Kasumi-1 (cell line): ENCODE measurements at regions not wholly inside any gene's neighbourhood (a gene's known extent, or its start where the extent isn't known, plus 50 kb on each side); places are given as distances from the start of the nearest gene placed in this dataset.

ENCODE experiments used
- DNase-seq, 2 experiments: peaks; one replicate each; lab custom pipeline; 2025; lab: John Stamatoyannopoulos, UW

DNA sequence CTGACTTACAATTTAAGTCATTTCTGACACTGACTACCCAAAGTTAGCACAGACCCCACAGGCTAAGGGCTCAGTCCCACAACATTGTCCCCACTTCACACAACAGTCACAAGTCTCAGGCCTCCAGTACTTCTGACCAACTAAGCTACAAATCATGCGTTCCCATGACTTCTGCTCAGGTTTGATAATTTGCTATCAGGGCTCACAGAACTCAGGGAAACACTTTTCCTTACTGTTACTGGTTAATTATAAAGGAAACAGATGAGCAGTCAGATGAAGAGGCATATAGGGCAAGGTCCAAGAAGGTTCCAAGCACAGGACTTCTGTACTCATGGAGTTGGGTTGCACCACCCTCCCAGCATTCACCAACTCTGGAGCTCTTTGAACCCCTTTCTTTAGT lies 151.2 kb upstream of the TNR start:
- no peak for DNase-seq

DNA sequence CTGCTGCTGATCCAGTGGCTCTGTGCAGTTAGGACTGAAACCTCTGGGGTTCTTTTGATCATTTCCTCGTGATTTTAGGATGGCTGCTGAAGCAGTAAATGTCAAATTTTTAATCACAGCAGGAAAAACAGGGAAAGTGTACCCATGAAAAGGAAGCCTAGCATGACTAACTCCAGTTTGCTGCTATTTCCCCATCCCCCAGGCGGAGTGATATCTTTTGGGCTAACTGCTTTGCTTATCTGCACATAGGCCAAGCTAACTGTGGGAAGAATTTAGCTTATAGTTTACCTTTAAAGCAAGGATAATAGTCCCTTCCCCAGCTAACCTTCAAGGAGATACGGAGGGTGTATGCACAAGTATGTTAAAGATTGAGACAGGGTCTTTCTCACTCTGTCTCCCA lies 149.8 kb upstream of the TNR start:
- DNase-seq = no peak

DNA sequence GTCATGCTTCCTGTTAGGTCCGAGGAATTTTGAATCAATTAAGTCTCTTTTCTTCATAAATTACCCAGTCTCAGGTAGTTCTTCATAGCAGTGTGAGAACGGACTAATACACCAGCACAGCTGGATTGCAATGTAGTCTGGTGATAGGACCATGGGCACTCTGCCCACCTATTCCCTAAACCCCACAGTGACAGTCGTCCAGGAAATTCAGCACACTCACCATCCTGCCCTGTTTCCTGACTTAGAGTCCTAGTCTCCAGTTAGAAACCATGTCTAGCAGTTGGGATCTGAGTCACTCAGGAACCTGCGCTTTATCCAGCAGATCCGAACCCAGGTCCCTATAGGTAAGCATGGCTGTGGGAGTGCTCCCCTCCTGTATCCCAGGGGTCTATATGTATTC lies 149.3 kb upstream of the TNR start:
- no peak for DNase-seq

DNA sequence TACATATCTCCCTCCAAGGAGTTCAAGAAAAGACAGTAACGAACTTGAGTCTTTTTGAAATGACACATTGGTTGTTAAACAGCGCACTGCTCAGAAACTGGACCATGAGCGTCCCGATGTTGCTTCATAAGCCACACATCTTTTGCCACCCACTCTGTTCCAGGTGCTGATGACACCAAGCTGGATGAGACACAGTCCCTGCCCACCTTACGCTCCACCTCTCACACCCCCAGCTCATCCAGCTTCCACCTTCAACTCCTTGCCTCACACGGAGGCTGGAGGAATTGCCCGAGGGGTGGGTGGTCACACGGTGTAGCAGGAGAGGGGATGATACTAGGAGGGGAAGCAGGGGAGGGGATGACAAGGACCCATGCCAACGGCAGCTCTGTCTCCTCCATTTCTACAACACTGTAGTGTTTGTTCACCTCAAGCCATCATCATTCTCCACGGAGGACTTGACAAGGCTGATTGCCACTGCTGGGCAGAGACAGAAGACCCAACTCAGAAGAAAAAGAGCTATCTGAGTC lies 148.5 kb upstream of the TNR start:
- DNase-seq = no peak

DNA sequence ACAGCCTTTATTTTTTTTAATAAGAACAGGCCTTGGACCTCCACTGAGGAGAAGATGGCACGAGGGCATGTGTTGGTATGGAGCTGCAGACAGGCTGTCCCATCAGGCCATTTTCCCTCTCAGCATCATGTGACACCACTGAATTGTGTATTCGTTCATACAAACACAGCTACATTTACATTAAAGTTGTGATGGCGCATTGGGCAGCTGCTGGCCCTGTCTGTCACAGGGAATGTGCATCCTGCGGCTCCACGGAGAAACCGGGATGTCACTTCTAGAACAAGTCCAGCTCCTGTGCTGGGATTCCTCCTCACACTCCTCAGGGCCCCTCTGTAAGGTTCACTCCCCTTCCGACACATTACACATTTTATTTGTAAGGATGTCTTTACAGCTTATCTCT lies 147.6 kb upstream of the TNR start:
- DNase-seq = no peak

DNA sequence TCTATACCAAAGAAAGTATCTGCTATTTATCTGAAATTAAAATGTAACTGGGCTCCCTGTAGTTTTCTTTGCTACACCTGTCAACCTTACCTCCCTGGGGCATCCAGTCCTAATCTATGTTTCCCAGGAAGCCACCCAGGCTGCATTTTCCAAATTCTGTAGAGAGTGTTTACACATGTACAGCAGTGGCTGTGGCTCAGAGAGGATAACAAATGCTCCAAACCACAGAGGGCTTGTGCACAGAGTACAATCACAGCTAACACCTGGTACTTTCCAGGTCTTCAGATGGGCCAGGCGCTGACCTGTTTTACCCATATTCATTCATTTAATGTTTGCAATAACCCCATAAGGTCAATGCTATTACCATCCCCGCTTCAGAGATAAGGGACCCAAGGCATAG lies 146.5 kb upstream of the TNR start:
- no peak for DNase-seq

DNA sequence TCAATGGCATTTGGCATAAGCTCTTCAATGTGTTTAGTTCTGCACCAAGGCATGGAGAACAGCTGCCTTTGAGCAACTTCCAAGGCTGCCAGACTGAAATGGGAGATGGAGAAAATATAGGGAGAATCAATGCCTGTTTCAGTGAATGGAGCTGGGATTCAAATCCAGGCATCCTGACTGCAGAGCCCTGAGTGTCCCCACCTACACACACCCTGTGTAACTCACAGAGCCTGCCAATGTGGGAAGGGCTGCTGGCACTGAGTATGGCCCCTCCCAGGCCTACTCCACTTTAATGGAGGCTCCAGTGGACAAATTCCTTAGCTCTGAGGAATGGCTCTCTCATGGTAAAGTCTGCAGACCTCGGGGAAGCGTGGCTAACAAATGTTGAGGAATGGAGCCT lies 145.6 kb upstream of the TNR start:
- no peak for DNase-seq

DNA sequence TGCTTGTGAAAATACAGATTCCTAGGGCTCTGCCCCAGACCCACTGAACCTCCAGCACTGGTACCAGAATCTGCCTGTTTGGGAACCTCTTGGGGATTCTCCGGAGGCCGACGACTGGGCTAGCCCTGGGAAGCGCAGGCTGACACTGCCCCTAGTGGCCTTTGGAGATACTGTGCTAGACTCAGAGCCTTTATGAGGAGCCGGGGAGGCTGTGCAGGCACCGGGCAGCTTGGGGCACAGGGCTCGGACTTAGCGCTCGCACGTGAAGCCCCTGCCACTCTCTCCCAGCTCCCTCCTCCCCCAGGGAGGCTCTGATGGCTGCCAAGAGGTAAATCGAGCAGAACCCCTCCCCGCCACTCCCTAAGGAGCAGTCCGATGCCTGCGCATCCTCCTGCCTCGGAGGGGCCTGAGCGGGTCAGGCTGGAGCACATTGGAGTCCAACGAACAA lies 144.6 kb upstream of the TNR start:
- DNase-seq = peak; percentile 32 to 36

DNA sequence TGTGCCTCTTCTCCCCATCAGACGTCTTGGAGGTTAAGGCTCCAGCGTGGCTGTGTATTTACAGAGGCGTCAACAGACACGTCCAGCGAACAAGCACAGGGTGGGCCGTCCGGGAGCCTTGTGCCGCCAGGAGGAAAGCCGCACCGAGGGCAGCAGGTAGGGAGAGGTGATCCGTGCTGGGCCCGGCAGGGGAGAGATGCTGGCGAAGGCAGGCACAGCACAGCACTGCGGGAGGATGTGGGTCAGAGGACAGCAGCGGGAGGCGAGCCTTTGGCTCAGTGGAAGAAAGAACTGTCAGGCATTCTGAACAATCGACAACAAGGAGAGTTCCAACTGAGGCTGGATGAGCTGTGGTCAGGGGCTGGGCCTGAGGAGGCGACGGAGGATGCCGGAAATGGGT lies 144.1 kb upstream of the TNR start:
- DNase-seq = no peak

DNA sequence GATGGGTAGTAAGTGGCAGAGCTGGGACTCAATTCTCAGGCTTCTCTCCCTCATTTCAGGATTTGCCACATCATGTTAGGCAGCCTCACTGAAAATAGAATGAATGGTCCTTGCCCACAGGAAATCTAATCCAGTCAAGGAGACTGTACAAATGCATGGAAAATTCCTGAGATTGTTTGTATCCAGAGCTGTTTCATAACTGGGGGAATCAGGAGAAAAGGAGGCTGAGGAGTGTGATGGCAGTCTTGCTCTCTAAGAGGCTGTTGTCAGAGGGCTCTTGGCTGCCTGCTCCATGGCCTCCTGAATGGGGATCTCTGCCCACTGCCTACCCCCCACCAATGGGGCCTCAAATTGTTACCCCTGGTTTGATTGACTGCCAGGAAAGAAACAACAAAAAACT lies 141.9 kb upstream of the TNR start:
- no peak for DNase-seq

DNA sequence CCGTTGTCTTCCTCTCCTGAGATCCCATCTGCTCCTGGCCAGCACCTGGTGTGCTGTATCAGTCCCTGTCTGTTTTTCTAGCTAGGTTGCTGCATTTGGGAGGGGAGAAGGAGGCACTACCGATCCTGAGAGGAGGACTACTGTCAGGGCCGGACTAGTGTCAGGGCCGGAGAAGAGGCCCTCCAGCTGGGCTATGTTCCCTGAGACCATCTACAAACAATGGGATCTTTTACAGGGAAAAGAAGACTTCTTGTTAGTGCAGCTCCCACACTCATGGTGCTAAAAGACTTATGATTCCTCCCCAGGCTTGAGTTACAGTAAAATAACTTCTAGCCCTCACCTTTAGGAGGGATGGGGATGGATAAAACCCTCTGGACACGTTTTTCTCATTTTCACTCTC lies 141.0 kb upstream of the TNR start:
- DNase-seq = no peak

DNA sequence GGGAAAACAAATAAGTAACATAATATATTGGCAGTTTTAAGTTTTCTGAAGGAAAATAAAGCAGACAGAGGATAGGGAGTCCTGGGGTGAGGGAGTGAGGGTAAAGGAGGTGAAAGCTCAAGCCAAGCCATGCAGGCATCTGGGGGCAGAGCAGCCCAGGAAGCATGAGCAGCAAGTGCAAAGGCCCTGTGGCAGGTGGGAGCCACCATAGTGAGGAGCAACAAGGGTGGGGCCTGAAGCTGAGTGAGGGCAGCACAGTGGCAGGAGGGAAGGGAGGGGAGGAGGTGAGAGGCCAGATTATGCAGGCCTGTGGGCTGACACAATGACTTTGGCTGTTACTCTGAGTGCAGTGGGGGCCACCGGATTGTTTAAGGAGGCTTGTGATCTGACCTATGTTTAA lies 138.8 kb upstream of the TNR start:
- no peak for DNase-seq

DNA sequence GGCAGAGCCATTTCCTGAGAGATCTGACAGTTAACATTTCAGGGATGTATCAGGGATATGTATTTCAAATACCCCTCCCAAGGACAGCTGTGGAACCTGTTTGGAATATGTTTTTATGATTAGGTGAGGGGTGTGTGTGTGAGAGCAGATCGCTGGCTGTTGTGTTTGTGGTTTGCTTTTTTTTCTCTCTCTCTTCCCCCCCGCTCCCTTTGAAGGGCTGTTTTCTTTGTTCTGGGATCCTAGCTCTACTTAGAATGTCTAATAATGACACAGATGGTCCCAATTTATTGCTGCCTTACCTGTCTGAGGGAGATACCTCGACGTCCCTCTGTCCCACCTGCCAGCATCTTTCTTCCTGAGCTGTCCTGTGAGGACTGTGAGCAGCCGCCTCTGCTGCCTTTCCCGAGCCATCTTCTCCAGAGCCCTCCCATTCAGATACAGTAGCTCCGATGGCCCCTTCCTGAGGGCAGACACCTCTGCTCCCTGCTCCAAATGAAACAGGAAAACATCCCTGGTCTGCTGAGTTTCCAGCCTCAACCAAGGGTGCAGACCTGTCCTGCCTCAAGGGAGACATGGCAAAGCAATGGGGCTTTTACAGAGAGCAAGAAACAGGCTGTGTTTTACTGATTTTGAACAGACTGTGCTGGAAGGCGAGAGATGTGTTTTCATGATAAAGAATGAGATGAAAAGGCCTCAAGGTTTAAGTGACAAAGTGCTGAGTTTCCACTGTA lies 138.0 kb upstream of the TNR start:
- DNase-seq = no peak

DNA sequence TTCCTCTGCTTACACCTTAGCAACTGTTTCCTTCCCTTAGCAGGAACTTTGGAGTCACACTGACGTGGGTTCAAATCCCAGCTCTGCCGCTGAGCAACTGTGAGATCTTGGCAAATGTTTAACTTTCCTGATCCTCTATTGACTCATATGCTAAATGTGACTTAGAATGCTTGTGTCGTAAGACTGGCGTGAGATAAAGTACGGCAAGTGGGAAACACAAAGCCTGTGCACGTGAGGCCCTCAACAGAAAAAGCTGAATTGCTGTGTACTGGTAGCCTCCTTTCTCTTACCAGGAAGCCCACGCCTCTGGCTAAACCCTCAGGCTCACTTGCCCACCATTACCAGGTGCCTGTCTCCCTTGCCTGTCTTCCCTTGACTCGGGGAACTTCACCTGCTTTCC lies 135.4 kb upstream of the TNR start:
- DNase-seq = no peak

DNA sequence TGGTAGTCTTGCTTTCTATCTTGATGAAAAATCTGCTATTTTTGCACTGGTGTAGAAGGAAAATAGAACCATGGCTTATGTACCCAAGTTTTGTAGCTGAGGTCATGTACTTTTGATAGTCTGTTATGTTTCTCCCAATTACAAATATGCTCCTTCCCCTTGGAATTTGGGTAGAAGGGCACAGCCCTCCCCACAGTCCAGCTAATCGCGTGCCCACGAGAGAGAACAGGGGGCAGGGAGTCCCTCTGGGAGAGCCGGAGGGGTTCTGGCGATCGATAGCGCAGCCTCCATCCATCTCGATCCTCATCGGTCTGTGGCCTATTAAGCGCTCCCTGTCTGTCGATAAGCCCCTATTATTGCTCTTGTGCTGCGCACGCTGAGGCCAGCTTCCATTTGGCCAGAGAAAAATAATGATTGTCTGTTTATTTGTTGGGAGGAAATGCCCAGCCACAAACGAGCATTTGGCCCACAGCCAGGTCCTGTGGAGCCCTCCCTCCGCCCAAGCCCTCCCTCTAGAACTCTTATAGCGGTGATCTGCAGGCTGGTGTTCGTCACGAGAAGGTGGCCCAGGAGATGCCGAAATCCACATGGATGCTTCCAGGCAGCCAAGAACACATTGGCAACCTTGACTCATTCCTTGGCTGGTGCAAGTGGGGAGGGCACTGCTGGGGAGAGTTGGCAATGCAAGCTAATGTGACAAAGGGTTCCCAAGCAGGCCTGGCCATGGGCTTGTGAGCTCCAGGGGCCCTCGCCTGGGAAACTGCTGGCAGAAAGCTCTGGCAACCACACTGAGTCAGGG lies 134.7 kb upstream of the TNR start:
- no peak for DNase-seq

DNA sequence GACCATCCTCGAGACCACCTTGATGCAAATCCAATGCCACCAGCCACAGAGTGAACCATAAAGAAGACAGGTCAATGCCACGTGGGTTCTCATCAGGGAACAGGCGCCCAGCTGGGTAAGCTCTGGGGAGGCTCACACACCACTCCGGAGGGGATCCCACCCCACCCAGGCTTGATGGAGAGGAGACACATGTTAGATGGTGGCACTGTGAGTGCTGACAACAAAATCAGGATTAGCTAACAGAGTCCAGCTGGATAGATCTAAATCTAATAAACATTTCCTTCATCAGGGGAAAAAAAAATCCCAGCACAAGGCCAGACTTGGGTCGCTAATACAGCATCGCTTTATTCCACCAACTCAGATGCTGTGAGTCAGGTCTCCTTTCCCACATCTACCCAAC lies 132.2 kb upstream of the TNR start:
- DNase-seq = no peak

DNA sequence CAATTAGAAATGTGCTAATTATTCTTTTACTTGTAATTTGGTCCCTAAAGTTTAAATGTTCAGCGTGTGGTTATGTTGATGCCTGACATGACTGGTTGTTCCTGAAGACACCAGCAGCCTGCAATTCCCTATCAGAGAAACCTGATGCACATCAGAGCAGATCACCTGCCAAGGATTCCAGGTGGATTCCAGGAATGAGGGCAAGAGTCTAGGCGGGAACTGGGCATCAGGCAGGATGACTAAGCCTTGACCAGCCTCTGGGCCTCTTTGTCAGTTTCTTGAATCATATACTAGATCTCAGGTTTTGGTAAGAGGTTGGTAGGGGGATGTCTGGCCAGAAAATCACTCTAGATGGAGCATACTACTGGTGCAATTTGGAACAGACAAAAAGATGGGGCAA lies 130.7 kb upstream of the TNR start:
- DNase-seq = no peak

DNA sequence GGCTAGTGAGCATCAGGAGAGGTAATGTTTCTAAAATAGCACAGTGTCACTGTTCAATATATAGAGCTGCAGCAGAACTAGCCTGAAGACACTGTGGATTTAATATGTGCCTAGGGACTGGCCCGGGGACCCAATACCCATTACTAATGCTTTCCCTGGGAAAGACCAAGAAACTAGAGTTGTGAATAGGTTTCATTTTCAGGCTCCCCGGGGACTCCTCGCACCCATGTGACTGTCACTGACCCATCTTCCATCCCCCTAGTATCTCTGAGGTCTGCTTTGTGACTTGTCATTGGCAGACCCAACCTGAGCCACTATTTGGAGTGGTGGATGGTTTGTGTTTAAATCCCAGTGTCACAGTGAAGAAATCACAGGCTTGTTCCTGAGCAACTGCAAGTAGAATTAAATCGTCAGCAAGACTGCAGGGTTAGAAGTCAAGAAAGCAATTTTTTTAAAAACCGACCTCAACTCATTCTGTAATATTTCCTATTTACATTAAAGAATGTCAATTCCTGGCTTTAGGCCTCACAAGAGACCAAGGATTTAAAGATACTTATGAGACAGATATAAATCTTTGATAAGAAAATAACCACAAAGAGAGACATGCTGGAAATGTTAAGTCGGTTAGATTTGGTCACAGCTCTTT lies 130.0 kb upstream of the TNR start:
- DNase-seq = no peak

DNA sequence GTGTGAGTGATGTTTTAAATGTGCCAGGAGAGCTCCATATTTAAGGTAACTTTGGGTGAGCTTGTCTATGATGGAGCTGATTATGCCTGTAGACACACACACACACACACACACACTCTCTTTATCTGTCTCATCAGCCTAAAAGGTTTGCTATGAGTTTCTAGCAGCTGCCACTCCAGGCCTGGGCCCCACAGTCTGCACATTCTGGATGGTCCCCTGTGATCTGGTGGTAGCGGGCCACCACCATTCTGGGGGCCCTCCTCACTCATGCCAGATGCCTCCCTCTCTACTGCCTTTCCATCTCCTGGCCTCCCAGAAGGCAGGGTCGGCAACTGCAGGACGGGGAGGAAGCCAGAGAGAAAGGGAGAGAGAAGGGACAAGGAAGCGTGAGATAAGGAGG lies 129.2 kb upstream of the TNR start:
- no peak for DNase-seq

DNA sequence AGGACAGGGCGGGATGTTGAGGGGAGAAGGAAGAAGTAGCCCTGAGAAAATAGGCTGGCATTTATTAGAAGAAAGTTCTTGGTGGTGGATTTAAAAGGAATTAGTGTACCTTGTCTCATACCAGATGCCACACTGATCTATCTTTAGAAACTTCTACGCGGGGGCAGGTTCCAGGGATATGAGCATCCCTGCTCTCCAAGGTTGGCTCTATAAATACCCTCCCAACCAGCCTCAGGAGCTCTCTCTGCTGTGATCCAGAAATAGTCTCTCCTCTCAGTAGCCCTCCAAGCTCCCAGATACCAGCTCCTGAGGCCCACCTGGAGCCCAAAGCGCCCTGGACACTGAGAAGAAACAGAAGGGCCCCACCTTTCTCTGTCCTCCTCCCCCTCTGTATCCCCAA lies 128.3 kb upstream of the TNR start:
- DNase-seq = no peak

DNA sequence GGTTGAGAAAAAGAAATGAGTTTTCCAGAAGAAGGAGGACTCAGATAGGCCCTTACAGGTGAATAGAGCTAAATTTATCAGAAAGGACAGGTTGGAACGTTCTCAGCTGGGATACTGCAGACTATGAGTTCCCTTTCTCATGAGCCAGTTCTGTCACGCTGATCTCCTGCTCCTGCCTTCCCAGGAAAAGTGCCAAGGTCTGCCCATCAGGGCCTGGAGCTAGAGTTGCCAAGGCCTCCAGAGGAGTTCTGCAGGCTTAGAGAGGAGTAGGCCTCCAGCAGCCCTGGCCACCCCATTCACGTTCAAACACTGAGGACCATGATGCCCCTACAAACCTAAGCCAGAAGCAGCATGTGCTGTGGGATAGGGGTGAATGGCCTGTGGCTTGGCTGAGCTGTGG lies 126.8 kb upstream of the TNR start:
- DNase-seq = no peak

DNA sequence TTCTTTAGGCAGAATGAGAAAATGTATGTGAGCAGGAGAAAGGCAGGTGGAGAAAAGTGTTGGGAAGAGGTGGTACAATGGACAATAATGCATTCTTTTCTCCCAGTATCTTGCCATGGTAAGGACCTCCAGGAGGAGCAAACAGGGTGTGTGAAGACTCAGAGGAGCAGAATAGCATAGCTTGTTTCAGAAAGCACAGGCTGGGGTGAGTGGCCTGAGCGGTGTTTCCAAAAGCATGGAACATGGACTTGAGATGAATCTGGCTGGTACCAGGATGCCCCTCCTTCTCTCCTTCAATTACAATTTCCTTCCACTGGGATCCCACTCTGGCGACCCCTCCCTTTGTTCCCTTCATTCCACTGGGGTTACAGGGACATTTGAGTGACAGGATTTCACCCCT lies 123.4 kb upstream of the TNR start:
- DNase-seq = no peak
